IMR-90 (cell line): ENCODE measurements at regions not wholly inside any gene's neighbourhood (a gene's known extent, or its start where the extent isn't known, plus 50 kb on each side); places are given as distances from the start of the nearest gene placed in this dataset.

Source experiments
- ATAC-seq: fragments of 200-7000 bp; cut with Tn5 transposase; 2 replicates; pipeline ENCODE4 v1.9.1; 2020; ENCODE audit warnings: low read depth, mild to moderate bottlenecking, moderate library complexity
- BruUV-seq: library from RNA; stranded (reverse); fragments of 400-500 nt; replicated peaks from 2 replicates; lab custom pipeline; 2021; lab: Mats Ljungman, UMichigan
- CTCF ChIA-PET: fragments of 300-600 bp; formaldehyde crosslinking; extraction: SDS; loops from one replicate; lab custom pipeline; 2021; ENCODE audit warnings: antibody characterized with exemption; lab: Yijun Ruan, JAX
- POLR2A ChIA-PET: fragments of 300-600 bp; sonication (Branson Sonifier 250); formaldehyde crosslinking; loops from one replicate; lab custom pipeline; 2022; ENCODE audit warnings: antibody characterized with exemption; ENCODE audit not compliant: unreplicated experiment; lab: Charles Lee
- DNase-seq: peaks from one replicate; pipeline ENCODE4 v3.0.0; 2013
- H2AFZ ChIP-seq: replicated peaks from 2 replicates; pipeline ENCODE3; 2013; ENCODE audit warnings: low read length, mild to moderate bottlenecking; ENCODE audit not compliant: poor library complexity
- H2AK5ac ChIP-seq: 2 replicates; pipeline ENCODE4 v1.6.1; 2013; ENCODE audit warnings: low read depth, low read length, inconsistent platforms
- H2AK9ac ChIP-seq: replicated peaks from 2 replicates; pipeline ENCODE3; 2013; ENCODE audit warnings: mild to moderate bottlenecking, low read depth, low read length, moderate library complexity; ENCODE audit not compliant: poor library complexity
- H2BK120ac ChIP-seq: 2 replicates; pipeline ENCODE4 v1.6.1; 2013; ENCODE audit warnings: low read depth, low read length, inconsistent platforms
- H2BK15ac ChIP-seq: 3 replicates; pipeline ENCODE4 v1.6.1; 2013; ENCODE audit warnings: low read depth, low read length, inconsistent platforms
- H2BK20ac ChIP-seq: 2 replicates; pipeline ENCODE4 v1.6.1; 2013; ENCODE audit warnings: low read depth, mild to moderate bottlenecking, inconsistent platforms, low read length, moderate library complexity
- H2BK5ac ChIP-seq: 2 replicates; pipeline ENCODE4 v1.6.1; 2013; ENCODE audit warnings: mild to moderate bottlenecking, low read depth, low read length, inconsistent platforms; ENCODE audit not compliant: poor library complexity, severe bottlenecking
- H3K14ac ChIP-seq: replicated peaks from 2 replicates; pipeline ENCODE4 v1.6.1; 2013; ENCODE audit warnings: low read depth, low read length, inconsistent platforms
- H3K18ac ChIP-seq: 2 replicates; pipeline ENCODE4 v1.6.1; 2013; ENCODE audit warnings: low read depth, low read length, control low read depth
- H3K23ac ChIP-seq: 2 replicates; pipeline ENCODE4 v1.6.1; 2013; ENCODE audit warnings: low read depth, low read length, inconsistent platforms
- H3K27ac ChIP-seq: 2 replicates; pipeline ENCODE4 v1.5.1; 2013; ENCODE audit warnings: mild to moderate bottlenecking, control low read depth, low read length; ENCODE audit not compliant: insufficient read depth
- H3K27me3 ChIP-seq: 2 replicates; pipeline ENCODE4 v1.6.1; 2013; ENCODE audit warnings: low read length; ENCODE audit not compliant: control insufficient read depth, insufficient read depth
- H3K36me3 ChIP-seq: 2 replicates; pipeline ENCODE4 v1.6.1; 2013; ENCODE audit warnings: low read length, mixed read lengths; ENCODE audit not compliant: control insufficient read depth, insufficient read depth
- H3K4ac ChIP-seq: 2 replicates; pipeline ENCODE4 v1.6.1; 2013; ENCODE audit warnings: low read depth, low read length, inconsistent platforms
- H3K4me1 ChIP-seq: 2 replicates; pipeline ENCODE4 v1.6.1; 2013; ENCODE audit warnings: low read length, mixed read lengths; ENCODE audit not compliant: control insufficient read depth, insufficient read depth
- H3K4me2 ChIP-seq: 2 replicates; pipeline ENCODE4 v1.6.1; 2013; ENCODE audit warnings: low read depth, mild to moderate bottlenecking, control low read depth, low read length, moderate library complexity
- H3K4me3 ChIP-seq: 2 replicates; pipeline ENCODE4 v1.5.1; 2013; ENCODE audit warnings: low read depth, mild to moderate bottlenecking, control low read depth, low read length, moderate library complexity; ENCODE audit not compliant: insufficient read depth
- H3K56ac ChIP-seq: 2 replicates; pipeline ENCODE4 v1.6.1; 2013; ENCODE audit warnings: low read length, inconsistent platforms; ENCODE audit not compliant: insufficient read depth; ENCODE audit errors: extremely low read depth
- H3K79me1 ChIP-seq, 2 experiments: 2 replicates each; pipeline ENCODE4 v1.6.1; 2013; ENCODE audit warnings: low read length in 2 of 2, inconsistent platforms in 1 of 2, low read depth in 1 of 2
- H3K9ac ChIP-seq: 2 replicates; pipeline ENCODE4 v1.6.1; 2013; ENCODE audit warnings: low read depth, low read length, control low read depth
- H3K9me1 ChIP-seq: 2 replicates; pipeline ENCODE4 v1.6.1; 2013; ENCODE audit warnings: low read length, inconsistent platforms; ENCODE audit not compliant: insufficient read depth
- H3K9me3 ChIP-seq: 2 replicates; pipeline ENCODE4 v1.6.1; 2013; ENCODE audit warnings: low read length; ENCODE audit not compliant: control insufficient read depth, insufficient read depth
- H4K20me1 ChIP-seq: 2 replicates; pipeline ENCODE4 v1.6.1; 2013; ENCODE audit warnings: low read length, inconsistent platforms; ENCODE audit not compliant: insufficient read depth
- H4K5ac ChIP-seq: 2 replicates; pipeline ENCODE4 v1.6.1; 2013; ENCODE audit warnings: mild to moderate bottlenecking, low read depth, low read length, control low read depth
- H4K8ac ChIP-seq, 2 experiments: 2 replicates each; pipeline ENCODE4 v1.6.1; 2013; ENCODE audit warnings: low read depth in 2 of 2, low read length in 2 of 2, control low read depth in 1 of 2, inconsistent platforms in 1 of 2
- H4K91ac ChIP-seq: 2 replicates; pipeline ENCODE4 v1.6.1; 2013; ENCODE audit warnings: low read depth, low read length, inconsistent platforms; ENCODE audit not compliant: insufficient read depth
- BHLHE40 ChIP-seq: fragments of 150-350 bp; IDR thresholded peaks from 2 replicates; pipeline ENCODE4 v1.6.1; 2016; ENCODE audit warnings: mild to moderate bottlenecking, low read depth, low read length
- CEBPB ChIP-seq: IDR thresholded peaks from 2 replicates; pipeline ENCODE4 v1.6.1; 2012; ENCODE audit warnings: low read depth, low read length, improper control_type of control experiment
- CHD1 ChIP-seq: IDR thresholded peaks from 2 replicates; pipeline ENCODE4 v1.6.1; 2012; ENCODE audit warnings: low read depth, low read length, improper control_type of control experiment
- CTCF ChIP-seq: conservative IDR thresholded peaks from 2 replicates; pipeline ENCODE4 v1.5.1; 2012; ENCODE audit warnings: mild to moderate bottlenecking, low read depth, low read length, improper control_type of control experiment
- ELK1 ChIP-seq: fragments of 150-350 bp; IDR thresholded peaks from 2 replicates; pipeline ENCODE4 v1.6.1; 2016; ENCODE audit warnings: low read depth, mild to moderate bottlenecking, low read length, moderate library complexity, borderline replicate concordance
- FOS ChIP-seq: fragments of 150-350 bp; IDR thresholded peaks from 2 replicates; pipeline ENCODE4 v1.6.1; 2016; ENCODE audit warnings: low read depth, low read length
- MAFK ChIP-seq: IDR thresholded peaks from 2 replicates; pipeline ENCODE4 v1.6.1; 2012; ENCODE audit warnings: low read depth, low read length, improper control_type of control experiment
- MAZ ChIP-seq: IDR thresholded peaks from 2 replicates; pipeline ENCODE4 v1.6.1; 2012; ENCODE audit warnings: low read depth, mild to moderate bottlenecking, low read length, improper control_type of control experiment, moderate library complexity, borderline replicate concordance
- MXI1 ChIP-seq: IDR thresholded peaks from 2 replicates; pipeline ENCODE4 v1.6.1; 2012; ENCODE audit warnings: low read depth, mild to moderate bottlenecking, low read length, moderate library complexity, borderline replicate concordance
- NFE2L2 ChIP-seq: fragments of 150-350 bp; IDR thresholded peaks from 2 replicates; pipeline ENCODE4 v1.6.1; 2016; ENCODE audit warnings: low read depth, mild to moderate bottlenecking, low read length
- POLR2A ChIP-seq: IDR thresholded peaks from 2 replicates; pipeline ENCODE4 v1.6.1; 2012; ENCODE audit warnings: mild to moderate bottlenecking, low read depth, low read length
- RAD21 ChIP-seq: IDR thresholded peaks from 2 replicates; pipeline ENCODE4 v1.6.1; 2012; ENCODE audit warnings: low read length, improper control_type of control experiment
- RCOR1 ChIP-seq: IDR thresholded peaks from 2 replicates; pipeline ENCODE4 v1.6.1; 2012; ENCODE audit warnings: mild to moderate bottlenecking, low read length, improper control_type of control experiment; ENCODE audit not compliant: insufficient replicate concordance
- RFX5 ChIP-seq: IDR thresholded peaks from 2 replicates; pipeline ENCODE4 v1.8.0; 2012; ENCODE audit warnings: low read depth, mild to moderate bottlenecking, low read length, moderate library complexity
- SMC3 ChIP-seq: fragments of 150-350 bp; IDR thresholded peaks from 2 replicates; pipeline ENCODE4 v1.6.1; 2016; ENCODE audit warnings: low read depth, mild to moderate bottlenecking, antibody characterized with exemption, low read length, moderate library complexity
- USF2 ChIP-seq: fragments of 150-350 bp; IDR thresholded peaks from 2 replicates; pipeline ENCODE4 v1.6.1; 2017; ENCODE audit warnings: mild to moderate bottlenecking, antibody characterized with exemption, low read length, low read depth
- WGBS, 2 experiments: methylation state at CpG; one replicate each; pipeline versions ENCODE4 v1.1.5 to v1.1.7; 2013; ENCODE audit warnings: missing lambda C conversion rate in 2 of 2; ENCODE audit not compliant: insufficient read length in 1 of 2; ENCODE audit errors: extremely low coverage in 2 of 2; 5-methylcytosine and 5-hydroxymethylcytosine counted together
- dilution Hi-C: fragments of 300-500 bp; cut with HindIII; formaldehyde crosslinking; loops from one replicate; pipeline ENCODE4 v1.14.3; 2018; ENCODE audit warnings: low sequenced_read_pairs; ENCODE audit not compliant: unreplicated experiment
- in situ Hi-C: fragments of 300-500 bp; cut with MboI; formaldehyde crosslinking; loops from 3 replicates; pipeline ENCODE4 v1.14.3; 2019; ENCODE audit warnings: low sequenced_read_pairs, inconsistent platforms, mixed read lengths
- intact Hi-C: fragments of 100-400 bp; cut with micrococcal nuclease; formaldehyde crosslinking; loops from 2 replicates; pipeline ENCODE4 v1.10.0; 2022

- Histone ChIP-seq H3K27me3 (peaks cover under 1% of the 10 kb centered on the region; the same call in 1 of the 2 replicates), H3K79me1 (no peaks in the 10 kb centered on the region), H2BK5ac (no peak overlapping the region), H2BK120ac (no peak overlapping the region), H2AK5ac (no peak overlapping the region), H3K36me3 (no peaks in the 10 kb centered on the region), H4K91ac (no peak overlapping the region), H3K56ac (no peak overlapping the region), H3K4ac (no peak overlapping the region), H4K8ac (no peak overlapping the region), H2BK20ac (no peak overlapping the region), H2AFZ (no peak overlapping the region), H2BK15ac (no peak overlapping the region), H3K14ac (no peak overlapping the region), H4K20me1 (no peaks in the 10 kb centered on the region), H3K9me3 (no peaks in the 10 kb centered on the region), H3K4me2 (no peak overlapping the region), H3K9ac (no peak overlapping the region), H3K4me1 (no peaks in the 10 kb centered on the region), H3K23ac (no peak overlapping the region), H2AK9ac (no peak overlapping the region), H3K27ac (no peak overlapping the region), H4K5ac (no peak overlapping the region), H3K9me1 (no peaks in the 10 kb centered on the region), H3K4me3 (no peak overlapping the region), H3K18ac (no peak overlapping the region)
- no peak for DNase-seq
- ChIA-PET CTCF (no interaction called here), POLR2A (no interaction called here)
- in situ Hi-C loops (no loop called here), dilution Hi-C loops (no loop called here), intact Hi-C loops (no loop called here)
- WGBS, 2 experiments, result 58% methylated on average over 3 of the region's 7 CpGs; no CpG with 5 or more reads in 1 of the 2 experiments
- no peak for ATAC-seq
- no TSS peak for BruUV-seq
- TF ChIP-seq NFE2L2, result no peak
- TF ChIP-seq MXI1, result no peak
- no peak for TF ChIP-seq FOS
- TF ChIP-seq ELK1, result no peak
- TF ChIP-seq POLR2A, result no peak
- no peak for TF ChIP-seq CTCF
- no peak for TF ChIP-seq BHLHE40
- TF ChIP-seq RAD21, result no peak
- TF ChIP-seq USF2, result no peak
- TF ChIP-seq CHD1, result no peak
- TF ChIP-seq MAFK, result no peak
- no peak for TF ChIP-seq RFX5
- no peak for TF ChIP-seq MAZ
- no peak for TF ChIP-seq RCOR1
- TF ChIP-seq SMC3, result no peak
- TF ChIP-seq CEBPB, result no peak
Measured at GRCh38 chr13:26155568-26155967, 66.5 kb downstream of the RNF6 start.
